Ishikawa (cell line): ENCODE measurements at regions not wholly inside any gene's neighbourhood (a gene's known extent, or its start where the extent isn't known, plus 50 kb on each side); places are given as distances from the start of the nearest gene placed in this dataset.

Experiments
- FOXM1 ChIP-seq: IDR thresholded peaks from 2 replicates; pipeline ENCODE4 v1.6.1; 2012; ENCODE audit warnings: low read depth, borderline replicate concordance
- RAD21 ChIP-seq: IDR thresholded peaks from 2 replicates; pipeline ENCODE4 v1.6.1; 2012; ENCODE audit warnings: low read depth

GRCh38 chrX:30156880-30157560, 58.3 kb upstream of the MAGEB2 start:
- no peak for TF ChIP-seq FOXM1
- no peak for TF ChIP-seq RAD21
